MM.1S (cell line): ENCODE measurements at regions not wholly inside any gene's neighbourhood (a gene's known extent, or its start where the extent isn't known, plus 50 kb on each side); places are given as distances from the start of the nearest gene placed in this dataset.

Experiments used
- DNase-seq: peaks from one replicate; pipeline ENCODE4 v3.0.0-alpha.2; 2015
- H2AFZ ChIP-seq: fragments of 300-600 bp; sonication (generic); 2 replicates; pipeline ENCODE4 v1.6.0; 2016; ENCODE audit warnings: antibody characterized with exemption, low read length
- H3F3A ChIP-seq: fragments of 300-600 bp; sonication (generic); 2 replicates; pipeline ENCODE4 v1.6.1; 2016; ENCODE audit warnings: mild to moderate bottlenecking, antibody characterized with exemption, low read length, moderate library complexity, mixed read lengths; ENCODE audit not compliant: insufficient read depth
- H3K27ac ChIP-seq: fragments of 300-600 bp; sonication (generic); 2 replicates; pipeline ENCODE4 v1.5.1; 2016; ENCODE audit warnings: mild to moderate bottlenecking, low read length
- H3K27me3 ChIP-seq: fragments of 300-600 bp; sonication (generic); replicated peaks from 2 replicates; pipeline ENCODE4 v1.6.0; 2016; ENCODE audit warnings: low read length; ENCODE audit not compliant: insufficient read depth
- H3K36me3 ChIP-seq: fragments of 300-600 bp; sonication (generic); replicated peaks from 2 replicates; pipeline ENCODE4 v1.6.1; 2016; ENCODE audit warnings: mild to moderate bottlenecking, low read length, mixed read lengths; ENCODE audit not compliant: insufficient read depth
- H3K4me1 ChIP-seq: fragments of 300-600 bp; sonication (generic); 2 replicates; pipeline ENCODE4 v1.6.1; 2016; ENCODE audit warnings: low read length, mixed read lengths
- H3K4me2 ChIP-seq: fragments of 300-600 bp; sonication (generic); 2 replicates; pipeline ENCODE4 v1.6.0; 2016; ENCODE audit warnings: low read depth, low read length
- H3K4me3 ChIP-seq: fragments of 300-600 bp; sonication (generic); 2 replicates; pipeline ENCODE4 v1.5.1; 2016; ENCODE audit warnings: low read length, mixed read lengths
- H3K79me2 ChIP-seq: fragments of 300-600 bp; sonication (generic); 2 replicates; pipeline ENCODE4 v1.6.1; 2016; ENCODE audit warnings: mixed run types, low read length, mixed read lengths
- H3K9ac ChIP-seq: fragments of 300-600 bp; sonication (generic); 2 replicates; pipeline ENCODE4 v1.6.1; 2016; ENCODE audit warnings: low read length, mixed read lengths
- H3K9me2 ChIP-seq: fragments of 300-600 bp; sonication (generic); replicated peaks from 2 replicates; pipeline ENCODE4 v1.6.1; 2016; ENCODE audit warnings: mild to moderate bottlenecking, low read length, mixed read lengths; ENCODE audit not compliant: insufficient read depth
- H3K9me3 ChIP-seq: fragments of 300-600 bp; sonication (generic); replicated peaks from 2 replicates; pipeline ENCODE4 v1.6.1; 2016; ENCODE audit warnings: mild to moderate bottlenecking, low read length, mixed read lengths; ENCODE audit not compliant: insufficient read depth
- H4K20me1 ChIP-seq: fragments of 300-600 bp; sonication (generic); 2 replicates; pipeline ENCODE4 v1.6.1; 2016; ENCODE audit warnings: mild to moderate bottlenecking, low read length, moderate library complexity, mixed read lengths; ENCODE audit not compliant: insufficient read depth
- EZH2 ChIP-seq: fragments of 300-600 bp; sonication (generic); optimal IDR thresholded peaks from 2 replicates; pipeline ENCODE3; 2017; ENCODE audit warnings: low read depth, mild to moderate bottlenecking, antibody characterized with exemption, low read length, mixed read lengths
- EZH2phosphoT487 ChIP-seq: fragments of 300-600 bp; sonication (generic); IDR thresholded peaks from 2 replicates; pipeline ENCODE4 v1.6.1; 2018; ENCODE audit warnings: antibody characterized with exemption, low read length
- TF ChIP-seq, protein P1 (sequence below): fragments of 300-600 bp; sonication (generic); IDR thresholded peaks from 2 replicates; pipeline ENCODE4 v1.5.1; 2016; ENCODE audit warnings: antibody characterized with exemption, low read length, mixed read lengths

DNA sequence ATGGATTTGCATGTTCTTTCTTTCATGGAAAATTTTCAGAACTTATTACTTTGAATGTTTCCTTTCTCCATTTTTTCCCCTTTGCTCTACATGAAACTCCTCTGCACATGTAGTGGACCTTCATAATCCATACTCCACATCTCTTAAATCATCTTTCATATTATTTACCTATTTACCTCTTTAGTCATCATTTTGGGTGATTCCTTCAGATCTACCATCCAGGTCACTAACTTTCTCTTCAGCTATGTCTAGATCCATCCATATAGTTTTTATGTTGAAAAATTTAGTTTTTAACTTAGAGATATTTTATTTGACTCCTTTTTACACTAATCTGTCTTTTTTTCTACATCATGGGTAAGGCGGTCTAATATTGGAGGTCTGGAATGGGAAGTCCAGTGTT lies 586.6 kb downstream of the NR2F1-AS1 start:
- Histone ChIP-seq H3K4me1 (no peaks in the 10 kb centered on the region), H3K27me3 (no peaks in the 10 kb centered on the region), H3K79me2 (no peaks in the 10 kb centered on the region), H2AFZ (no peak overlapping the region), H3K4me3 (no peak overlapping the region), H3K9ac (no peak overlapping the region), H3F3A (no peaks in the 10 kb centered on the region), H3K9me3 (no peaks in the 10 kb centered on the region), H3K36me3 (no peaks in the 10 kb centered on the region), H3K9me2 (no peaks in the 10 kb centered on the region), H3K4me2 (no peak overlapping the region), H4K20me1 (no peaks in the 10 kb centered on the region), H3K27ac (no peak overlapping the region)
- TF ChIP-seq EZH2phosphoT487: no peak
- no peak for TF ChIP-seq EZH2
- TF ChIP-seq, protein P1, sequence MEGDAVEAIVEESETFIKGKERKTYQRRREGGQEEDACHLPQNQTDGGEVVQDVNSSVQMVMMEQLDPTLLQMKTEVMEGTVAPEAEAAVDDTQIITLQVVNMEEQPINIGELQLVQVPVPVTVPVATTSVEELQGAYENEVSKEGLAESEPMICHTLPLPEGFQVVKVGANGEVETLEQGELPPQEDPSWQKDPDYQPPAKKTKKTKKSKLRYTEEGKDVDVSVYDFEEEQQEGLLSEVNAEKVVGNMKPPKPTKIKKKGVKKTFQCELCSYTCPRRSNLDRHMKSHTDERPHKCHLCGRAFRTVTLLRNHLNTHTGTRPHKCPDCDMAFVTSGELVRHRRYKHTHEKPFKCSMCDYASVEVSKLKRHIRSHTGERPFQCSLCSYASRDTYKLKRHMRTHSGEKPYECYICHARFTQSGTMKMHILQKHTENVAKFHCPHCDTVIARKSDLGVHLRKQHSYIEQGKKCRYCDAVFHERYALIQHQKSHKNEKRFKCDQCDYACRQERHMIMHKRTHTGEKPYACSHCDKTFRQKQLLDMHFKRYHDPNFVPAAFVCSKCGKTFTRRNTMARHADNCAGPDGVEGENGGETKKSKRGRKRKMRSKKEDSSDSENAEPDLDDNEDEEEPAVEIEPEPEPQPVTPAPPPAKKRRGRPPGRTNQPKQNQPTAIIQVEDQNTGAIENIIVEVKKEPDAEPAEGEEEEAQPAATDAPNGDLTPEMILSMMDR: no peak
- DNase-seq: no peak

DNA sequence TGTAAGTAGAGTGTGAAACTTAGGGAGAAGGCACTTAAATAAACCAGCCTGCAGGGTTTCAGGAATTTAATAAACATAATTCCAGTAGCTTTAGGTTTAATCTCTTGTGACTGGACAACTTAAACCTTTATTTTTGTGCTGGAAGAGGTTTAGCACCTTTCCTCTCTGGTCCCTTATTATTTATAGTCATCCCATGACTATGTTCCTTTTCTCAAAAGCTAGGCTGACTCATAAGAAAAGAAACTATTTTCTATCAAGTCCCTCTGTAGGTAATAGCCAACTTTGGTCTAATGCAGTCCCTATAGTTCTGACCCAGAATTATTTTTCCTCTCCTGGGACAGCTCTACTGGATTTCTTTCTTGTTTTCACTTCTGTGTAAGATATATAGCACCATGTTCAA lies 588.9 kb downstream of the NR2F1-AS1 start:
- Histone ChIP-seq H3K9me2 (no peaks in the 10 kb centered on the region), H3K79me2 (no peaks in the 10 kb centered on the region), H2AFZ (no peak overlapping the region), H3K27ac (no peak overlapping the region), H3K4me3 (no peak overlapping the region), H3K27me3 (no peaks in the 10 kb centered on the region), H3F3A (no peaks in the 10 kb centered on the region), H3K4me1 (no peaks in the 10 kb centered on the region), H3K9ac (no peak overlapping the region), H3K36me3 (no peaks in the 10 kb centered on the region), H3K9me3 (no peaks in the 10 kb centered on the region), H4K20me1 (no peaks in the 10 kb centered on the region), H3K4me2 (no peak overlapping the region)
- TF ChIP-seq, protein P1: no peak
- TF ChIP-seq EZH2: no peak
- TF ChIP-seq EZH2phosphoT487: no peak
- no peak for DNase-seq

DNA sequence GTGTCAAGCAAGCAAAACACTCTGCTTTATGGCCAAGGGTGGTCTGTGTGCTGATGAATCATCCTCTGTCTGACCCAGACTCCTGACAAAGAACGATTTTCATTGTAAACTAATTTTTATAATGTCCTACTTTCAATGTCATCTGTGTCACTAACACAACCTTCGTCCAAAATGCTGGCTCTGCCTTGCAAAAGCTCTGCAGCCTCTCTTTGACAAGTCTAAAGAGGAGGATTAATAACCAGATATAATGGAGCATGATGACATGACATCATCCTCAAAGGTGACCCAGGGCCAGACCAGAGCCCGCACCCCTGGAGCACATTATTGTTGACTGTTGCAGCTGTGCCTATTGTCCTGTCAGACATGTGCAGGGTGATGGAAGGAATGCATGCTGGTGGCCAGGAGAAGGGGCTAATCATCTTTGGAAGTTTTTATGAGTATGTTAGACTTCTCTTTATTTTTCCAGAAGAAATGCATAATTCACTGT lies 589.4 kb downstream of the NR2F1-AS1 start:
- no peak for DNase-seq
- TF ChIP-seq EZH2: no peak
- TF ChIP-seq, protein P1: no peak
- no peak for TF ChIP-seq EZH2phosphoT487

More for the DNA sequence above, 589.4 kb downstream of the NR2F1-AS1 start:
- Histone ChIP-seq H3K4me3 (no peak overlapping the region), H3K9me3 (no peaks in the 10 kb centered on the region), H3F3A (no peaks in the 10 kb centered on the region), H3K79me2 (no peaks in the 10 kb centered on the region), H3K4me1 (no peaks in the 10 kb centered on the region), H3K9me2 (no peaks in the 10 kb centered on the region), H3K4me2 (no peak overlapping the region), H3K9ac (no peak overlapping the region), H3K27me3 (no peaks in the 10 kb centered on the region), H3K36me3 (no peaks in the 10 kb centered on the region), H3K27ac (no peak overlapping the region), H2AFZ (no peak overlapping the region), H4K20me1 (no peaks in the 10 kb centered on the region)
